PC-3 (cell line): ENCODE measurements at regions not wholly inside any gene's neighbourhood (a gene's known extent, or its start where the extent isn't known, plus 50 kb on each side); places are given as distances from the start of the nearest gene placed in this dataset.

Experiments used
- ATAC-seq: fragments of 200-7000 bp; cut with Tn5 transposase; 2 replicates; pipeline ENCODE4 v1.9.1; 2020; ENCODE audit warnings: mild to moderate bottlenecking, moderate library complexity
- BruUV-seq: library from RNA; stranded (reverse); fragments of 400-500 nt; replicated peaks from 2 replicates; lab custom pipeline; 2021; lab: Mats Ljungman, UMichigan
- CTCF ChIA-PET: fragments of 300-600 bp; sonication (Branson Sonifier 250); formaldehyde crosslinking; loops from one replicate; lab custom pipeline; 2022; ENCODE audit warnings: antibody characterized with exemption; lab: Charles Lee
- POLR2A ChIA-PET: fragments of 300-600 bp; sonication (Branson Sonifier 250); formaldehyde crosslinking; loops from one replicate; lab custom pipeline; 2022; ENCODE audit warnings: antibody characterized with exemption; ENCODE audit not compliant: unreplicated experiment; lab: Charles Lee
- DNase-seq: peaks from one replicate; pipeline ENCODE4 v3.0.0-alpha.2; 2015
- H2AFZ ChIP-seq: fragments of 300-600 bp; sonication (generic); 2 replicates; pipeline ENCODE4 v1.6.0; 2016; ENCODE audit warnings: antibody characterized with exemption, low read length
- H3F3A ChIP-seq: fragments of 300-600 bp; sonication (generic); one replicate; pipeline ENCODE4 v1.6.0; 2017; ENCODE audit warnings: antibody characterized with exemption, low read length, control low read depth, mild to moderate bottlenecking; ENCODE audit not compliant: unreplicated experiment
- H3K27ac ChIP-seq: fragments of 300-600 bp; sonication (generic); 2 replicates; pipeline ENCODE4 v1.5.1; 2016; ENCODE audit warnings: mild to moderate bottlenecking, low read length
- H3K27me3 ChIP-seq: fragments of 300-600 bp; sonication (generic); 2 replicates; pipeline ENCODE4 v1.6.1; 2016; ENCODE audit warnings: low read length, mixed read lengths
- H3K36me3 ChIP-seq: fragments of 300-600 bp; sonication (generic); 2 replicates; pipeline ENCODE4 v1.6.1; 2016; ENCODE audit warnings: low read depth, mixed run types, low read length, mixed read lengths
- H3K4me1 ChIP-seq: fragments of 300-600 bp; sonication (generic); 2 replicates; pipeline ENCODE4 v1.5.1; 2016; ENCODE audit warnings: low read length; ENCODE audit not compliant: insufficient read depth
- H3K4me2 ChIP-seq: fragments of 300-600 bp; sonication (generic); 2 replicates; pipeline ENCODE4 v1.6.0; 2016; ENCODE audit warnings: low read length
- H3K4me3 ChIP-seq: fragments of 300-600 bp; sonication (generic); 2 replicates; pipeline ENCODE4 v1.5.1; 2016; ENCODE audit warnings: mild to moderate bottlenecking, low read length, mixed read lengths
- H3K79me2 ChIP-seq: fragments of 300-600 bp; sonication (generic); 2 replicates; pipeline ENCODE4 v1.6.1; 2017; ENCODE audit warnings: low read length, mixed read lengths
- H3K9ac ChIP-seq: fragments of 300-600 bp; sonication (generic); 2 replicates; pipeline ENCODE4 v1.6.0; 2016; ENCODE audit warnings: mild to moderate bottlenecking, low read length
- H3K9me2 ChIP-seq: fragments of 300-600 bp; sonication (generic); replicated peaks from 2 replicates; pipeline ENCODE4 v1.6.1; 2016; ENCODE audit warnings: mixed run types, low read length, mixed read lengths
- H3K9me3 ChIP-seq: fragments of 300-600 bp; sonication (generic); 2 replicates; pipeline ENCODE4 v1.6.1; 2016; ENCODE audit warnings: low read length, mixed read lengths
- H4K20me1 ChIP-seq: fragments of 300-600 bp; sonication (generic); 2 replicates; pipeline ENCODE4 v1.6.1; 2016; ENCODE audit warnings: low read length, mixed read lengths
- EZH2 ChIP-seq: fragments of 300-600 bp; sonication (generic); IDR thresholded peaks from one replicate; pipeline ENCODE4 v1.6.1; 2017; ENCODE audit warnings: antibody characterized with exemption, mild to moderate bottlenecking, low read length; ENCODE audit not compliant: unreplicated experiment
- EZH2phosphoT487 ChIP-seq: fragments of 300-600 bp; sonication (generic); IDR thresholded peaks from 2 replicates; pipeline ENCODE4 v1.6.1; 2018; ENCODE audit warnings: mild to moderate bottlenecking, antibody characterized with exemption, low read length, borderline replicate concordance
- intact Hi-C: fragments of 100-400 bp; cut with micrococcal nuclease; formaldehyde crosslinking; loops from 2 replicates; pipeline ENCODE4 v1.9.0; 2023
- TF ChIP-seq, protein P1 (sequence below): fragments of 300-600 bp; sonication (generic); conservative IDR thresholded peaks from 2 replicates; pipeline ENCODE4 v1.5.1; 2017; ENCODE audit warnings: antibody characterized with exemption, low read depth, mild to moderate bottlenecking, low read length

DNA sequence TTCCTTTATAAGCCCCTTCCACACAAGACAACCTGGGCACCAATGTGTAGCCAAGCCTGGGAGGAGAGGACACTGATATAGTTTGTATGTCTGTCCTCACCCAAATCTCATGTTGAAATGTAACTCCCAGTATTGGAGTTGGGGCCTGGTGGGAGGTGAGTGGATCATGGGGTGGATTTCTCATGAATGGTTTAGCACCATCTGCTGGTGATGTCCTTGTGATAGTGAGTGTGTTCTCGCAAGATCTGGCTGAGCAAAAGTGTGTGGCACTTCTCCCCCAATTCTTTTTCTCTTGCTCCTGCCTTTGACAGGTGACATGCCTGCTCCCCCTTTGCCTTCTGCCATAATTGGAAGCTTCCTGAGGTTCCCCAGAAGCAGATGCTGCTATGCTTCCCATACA lies 135.8 kb downstream of the USP31 start:
- intact Hi-C loops, result no loop called here
- Histone ChIP-seq H3K9me2 (no peaks in the 10 kb centered on the region), H3F3A (no peaks in the 10 kb centered on the region), H3K9ac (no peak overlapping the region), H3K79me2 (no peaks in the 10 kb centered on the region), H2AFZ (no peak overlapping the region), H3K27ac (no peak overlapping the region), H3K9me3 (no peaks in the 10 kb centered on the region), H3K27me3 (peaks cover 4% of the 10 kb centered on the region; the same call in 1 of the 2 replicates), H3K4me1 (no peaks in the 10 kb centered on the region), H4K20me1 (no peaks in the 10 kb centered on the region), H3K36me3 (no peaks in the 10 kb centered on the region), H3K4me2 (no peak overlapping the region), H3K4me3 (no peak overlapping the region)
- ATAC-seq (no peak), DNase-seq (peak; percentile 7)
- CTCF ChIA-PET, result no interaction called here
- TF ChIP-seq, protein P1, sequence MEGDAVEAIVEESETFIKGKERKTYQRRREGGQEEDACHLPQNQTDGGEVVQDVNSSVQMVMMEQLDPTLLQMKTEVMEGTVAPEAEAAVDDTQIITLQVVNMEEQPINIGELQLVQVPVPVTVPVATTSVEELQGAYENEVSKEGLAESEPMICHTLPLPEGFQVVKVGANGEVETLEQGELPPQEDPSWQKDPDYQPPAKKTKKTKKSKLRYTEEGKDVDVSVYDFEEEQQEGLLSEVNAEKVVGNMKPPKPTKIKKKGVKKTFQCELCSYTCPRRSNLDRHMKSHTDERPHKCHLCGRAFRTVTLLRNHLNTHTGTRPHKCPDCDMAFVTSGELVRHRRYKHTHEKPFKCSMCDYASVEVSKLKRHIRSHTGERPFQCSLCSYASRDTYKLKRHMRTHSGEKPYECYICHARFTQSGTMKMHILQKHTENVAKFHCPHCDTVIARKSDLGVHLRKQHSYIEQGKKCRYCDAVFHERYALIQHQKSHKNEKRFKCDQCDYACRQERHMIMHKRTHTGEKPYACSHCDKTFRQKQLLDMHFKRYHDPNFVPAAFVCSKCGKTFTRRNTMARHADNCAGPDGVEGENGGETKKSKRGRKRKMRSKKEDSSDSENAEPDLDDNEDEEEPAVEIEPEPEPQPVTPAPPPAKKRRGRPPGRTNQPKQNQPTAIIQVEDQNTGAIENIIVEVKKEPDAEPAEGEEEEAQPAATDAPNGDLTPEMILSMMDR, result peak; percentile 33; the same call in 1 of the 2 replicates
- TF ChIP-seq EZH2, result no peak
- POLR2A ChIA-PET, result no interaction called here
- BruUV-seq, result no TSS peak

DNA sequence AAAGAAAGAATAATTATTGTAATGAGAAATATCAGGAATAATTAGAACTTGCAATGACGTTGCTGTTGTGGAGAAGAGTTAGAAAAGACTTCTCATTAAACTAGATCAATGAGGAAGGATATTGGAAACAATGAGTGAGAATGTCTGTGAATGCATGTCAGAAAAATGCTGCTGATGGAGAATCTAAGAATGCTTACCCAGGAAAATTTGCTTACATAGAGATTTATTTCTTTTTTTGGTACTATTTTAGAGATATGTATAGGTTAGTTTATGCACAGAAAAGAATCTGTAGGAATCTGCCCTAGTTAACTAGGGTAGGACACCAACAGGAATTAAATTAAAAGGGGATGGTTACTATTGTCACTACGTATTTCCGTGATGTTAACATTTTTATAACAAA lies 140.2 kb downstream of the USP31 start:
- ATAC-seq (no peak), DNase-seq (no peak)
- ChIA-PET CTCF (no interaction called here), POLR2A (no interaction called here)
- no peaks in the 10 kb centered on the region for H3K9me2 ChIP-seq
- H3F3A ChIP-seq, result no peaks in the 10 kb centered on the region
- H3K36me3 ChIP-seq, result no peaks in the 10 kb centered on the region
- BruUV-seq, result no TSS peak
- H3K9me3 ChIP-seq, result no peaks in the 10 kb centered on the region
- H2AFZ ChIP-seq, result no peak overlapping the region
- H3K4me3 ChIP-seq, result no peak overlapping the region
- H3K79me2 ChIP-seq, result no peaks in the 10 kb centered on the region
- no peaks in the 10 kb centered on the region for H4K20me1 ChIP-seq
- H3K27ac ChIP-seq, result no peak overlapping the region
- no peak overlapping the region for H3K9ac ChIP-seq
- intact Hi-C loops, result no loop called here
- no peaks in the 10 kb centered on the region for H3K27me3 ChIP-seq
- no peak overlapping the region for H3K4me2 ChIP-seq
- TF ChIP-seq EZH2phosphoT487 (no peak), EZH2 (no peak)
- TF ChIP-seq, protein P1, result no peak
- no peaks in the 10 kb centered on the region for H3K4me1 ChIP-seq

DNA sequence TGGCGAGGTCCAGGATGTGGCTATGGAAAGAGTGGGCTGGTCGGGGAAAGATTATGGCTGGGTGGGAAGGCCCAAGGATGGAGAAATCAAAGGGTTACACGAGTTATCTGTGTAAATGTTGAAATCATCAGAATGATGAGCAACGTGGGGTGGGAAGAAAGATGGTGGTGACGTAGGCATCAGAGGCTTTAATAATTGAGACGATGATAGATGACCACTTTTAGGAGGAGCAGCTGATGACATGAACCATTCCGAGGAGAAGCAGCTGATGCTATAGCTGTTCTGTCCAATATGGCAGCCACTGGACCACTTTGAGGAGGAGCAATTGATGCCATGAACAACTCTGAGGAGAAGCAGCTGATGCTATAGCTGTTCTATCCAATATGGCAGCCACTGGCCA lies 141.2 kb downstream of the USP31 start:
- intact Hi-C loops, result no loop called here
- TF ChIP-seq EZH2, result no peak
- no peak for TF ChIP-seq EZH2phosphoT487
- TF ChIP-seq, protein P1, result no peak
- POLR2A ChIA-PET, result no interaction called here
- Histone ChIP-seq H3K36me3 (no peaks in the 10 kb centered on the region), H3K4me1 (no peaks in the 10 kb centered on the region), H2AFZ (no peak overlapping the region), H4K20me1 (no peaks in the 10 kb centered on the region), H3K9me3 (no peaks in the 10 kb centered on the region), H3K27ac (no peak overlapping the region), H3K79me2 (no peaks in the 10 kb centered on the region), H3K9ac (no peak overlapping the region), H3K9me2 (no peaks in the 10 kb centered on the region), H3F3A (no peaks in the 10 kb centered on the region), H3K27me3 (no peaks in the 10 kb centered on the region), H3K4me3 (no peak overlapping the region), H3K4me2 (no peak overlapping the region)
- CTCF ChIA-PET, result no interaction called here
- ATAC-seq, result no peak
- DNase-seq, result no peak
- no TSS peak for BruUV-seq
